Activated T-cell treated with anti-CD3 and anti-CD28 coated beads, Interleukin-2, amount 50 U/mL, for 24 hours (primary cell): ENCODE measurements at regions not wholly inside any gene's neighbourhood (a gene's known extent, or its start where the extent isn't known, plus 50 kb on each side); places are given as distances from the start of the nearest gene placed in this dataset.
"Not testable (repeated sequence)": the region's sequence is repeated elsewhere in the genome, so short reads cannot be mapped to it uniquely, and the experiment has no call there.

Experiments used
- DNase-seq: peaks from one replicate; pipeline ENCODE4 v3.0.0-alpha.2; 2020
- H3K27ac Mint-ChIP-seq: 2 replicates; pipeline ENCODE4 v1.8.0; 2020; ENCODE audit warnings: mild to moderate bottlenecking, mixed read lengths
- H3K27me3 Mint-ChIP-seq: 2 replicates; pipeline ENCODE4 v1.8.0; 2020; ENCODE audit warnings: mixed read lengths
- H3K36me3 Mint-ChIP-seq: 2 replicates; pipeline ENCODE4 v1.8.0; 2020; ENCODE audit warnings: low read depth, mixed read lengths
- H3K4me1 Mint-ChIP-seq: 2 replicates; pipeline ENCODE4 v1.8.0; 2020; ENCODE audit warnings: low read depth, mixed read lengths
- H3K4me3 Mint-ChIP-seq: 2 replicates; pipeline ENCODE4 v1.8.0; 2020; ENCODE audit warnings: mild to moderate bottlenecking, moderate library complexity, mixed read lengths
- H3K9me3 Mint-ChIP-seq: 2 replicates; pipeline ENCODE4 v1.8.0; 2020; ENCODE audit warnings: mixed read lengths

DNA sequence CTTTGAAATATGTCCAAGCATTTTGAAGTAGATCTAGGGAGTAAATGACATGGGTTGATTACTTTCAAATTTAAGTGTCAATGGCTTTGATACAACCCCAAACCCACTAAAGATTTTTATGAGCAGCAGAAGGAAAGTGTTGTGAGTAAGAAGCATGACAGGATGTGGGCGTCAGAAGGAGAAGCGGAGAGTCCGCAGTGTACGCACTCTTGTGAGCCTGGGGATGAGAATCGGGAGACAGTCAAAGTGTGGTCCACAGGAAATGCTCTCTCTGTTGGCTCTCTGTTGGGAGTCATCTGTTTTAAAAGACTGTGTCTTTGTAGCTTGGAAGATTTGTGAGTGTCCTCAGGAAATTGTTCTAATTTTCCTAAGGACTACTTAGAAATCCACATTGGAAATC is 629.8 kb upstream of the ADARB2 start:
- Mint-ChIP-seq H3K9me3 (peaks cover 7% of the 10 kb centered on the region), H3K27me3 (peaks cover 10% of the 10 kb centered on the region), H3K4me3 (no peak overlapping the region), H3K27ac (no peak overlapping the region), H3K4me1 (no peaks in the 10 kb centered on the region), H3K36me3 (no peaks in the 10 kb centered on the region)
- no peak for DNase-seq

DNA sequence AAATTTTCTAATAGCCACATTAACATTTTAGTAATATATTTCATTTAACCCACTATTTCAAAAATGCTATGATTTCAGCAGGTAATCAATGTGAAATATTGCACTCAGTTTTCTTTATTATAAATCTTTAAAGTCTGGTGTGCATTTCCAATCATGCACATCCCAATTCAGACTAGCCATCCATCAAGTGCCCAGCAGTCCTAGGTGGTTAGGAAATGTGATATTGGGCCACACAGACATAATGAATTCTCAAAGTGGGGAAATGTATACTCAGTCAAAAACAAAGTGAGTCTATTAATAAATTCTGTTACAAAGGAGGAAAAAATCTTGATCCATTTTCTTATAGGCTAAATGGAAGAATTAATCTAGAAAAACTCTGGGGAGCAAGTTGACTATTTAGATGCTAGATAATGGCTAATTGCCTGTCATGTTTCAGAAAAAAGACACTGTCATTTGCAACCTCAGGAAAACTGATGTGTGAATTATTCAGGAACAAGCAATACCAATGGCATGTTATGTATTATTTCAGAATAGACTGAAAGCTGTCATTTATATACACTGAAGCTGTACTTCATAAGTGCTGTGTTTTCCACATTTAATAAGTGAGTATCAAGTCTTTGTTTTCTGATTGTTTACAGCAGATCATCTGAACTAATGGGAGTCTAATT is 629.1 kb upstream of the ADARB2 start:
- peaks cover 7% of the 10 kb centered on the region for H3K9me3 Mint-ChIP-seq
- no peak for DNase-seq
- peaks cover 10% of the 10 kb centered on the region for H3K27me3 Mint-ChIP-seq
- no peak overlapping the region for H3K4me3 Mint-ChIP-seq
- no peak overlapping the region for H3K27ac Mint-ChIP-seq
- no peaks in the 10 kb centered on the region for H3K4me1 Mint-ChIP-seq
- H3K36me3 Mint-ChIP-seq = no peaks in the 10 kb centered on the region

DNA sequence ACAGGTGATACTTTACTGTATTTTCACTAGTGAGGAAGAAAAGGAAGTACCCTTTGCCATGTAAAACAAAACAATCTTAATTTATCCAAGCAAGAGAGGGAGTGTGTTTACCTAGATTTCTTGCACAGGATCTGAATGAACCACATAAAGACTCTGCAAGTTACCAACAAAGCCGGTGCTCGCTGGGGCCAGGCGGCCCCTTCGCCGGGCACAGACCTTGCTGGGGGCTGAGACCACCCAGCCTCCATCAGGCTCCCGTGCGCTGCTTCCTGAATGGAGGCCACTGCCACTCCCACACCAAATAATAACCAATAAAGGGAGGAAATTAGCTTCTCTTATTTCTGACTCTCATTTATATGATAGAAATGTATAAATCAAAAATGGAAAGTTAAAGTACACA is 625.0 kb upstream of the ADARB2 start:
- Mint-ChIP-seq H3K36me3 (no peaks in the 10 kb centered on the region), H3K27ac (no peak overlapping the region), H3K27me3 (no peaks in the 10 kb centered on the region), H3K4me3 (no peak overlapping the region), H3K4me1 (no peaks in the 10 kb centered on the region), H3K9me3 (no peaks in the 10 kb centered on the region)
- DNase-seq = no peak

- H3K9me3 Mint-ChIP-seq = no peaks in the 10 kb centered on the region
- H3K27ac Mint-ChIP-seq = no peak overlapping the region
- no peaks in the 10 kb centered on the region for H3K4me1 Mint-ChIP-seq
- no peak overlapping the region for H3K4me3 Mint-ChIP-seq
- H3K27me3 Mint-ChIP-seq = peaks cover 2% of the 10 kb centered on the region
- no peak for DNase-seq
- H3K36me3 Mint-ChIP-seq = no peaks in the 10 kb centered on the region
Observed at GRCh38 chr10:2358586-2358985, 621.3 kb upstream of the ADARB2 start.

- Mint-ChIP-seq H3K4me1 (no peaks in the 10 kb centered on the region), H3K4me3 (no peak overlapping the region), H3K9me3 (no peaks in the 10 kb centered on the region), H3K36me3 (no peaks in the 10 kb centered on the region), H3K27ac (no peak overlapping the region), H3K27me3 (peaks cover 2% of the 10 kb centered on the region)
- no peak for DNase-seq
Observed at GRCh38 chr10:2356670-2357069, 619.3 kb upstream of the ADARB2 start.

GRCh38 chr10:2351566-2351965 is 614.2 kb upstream of the ADARB2 start:
- DNase-seq = no peak
- Mint-ChIP-seq H3K27me3 (peaks cover 2% of the 10 kb centered on the region), H3K4me1 (no peaks in the 10 kb centered on the region), H3K9me3 (no peaks in the 10 kb centered on the region), H3K27ac (no peak overlapping the region), H3K4me3 (no peak overlapping the region), H3K36me3 (no peaks in the 10 kb centered on the region)

DNA sequence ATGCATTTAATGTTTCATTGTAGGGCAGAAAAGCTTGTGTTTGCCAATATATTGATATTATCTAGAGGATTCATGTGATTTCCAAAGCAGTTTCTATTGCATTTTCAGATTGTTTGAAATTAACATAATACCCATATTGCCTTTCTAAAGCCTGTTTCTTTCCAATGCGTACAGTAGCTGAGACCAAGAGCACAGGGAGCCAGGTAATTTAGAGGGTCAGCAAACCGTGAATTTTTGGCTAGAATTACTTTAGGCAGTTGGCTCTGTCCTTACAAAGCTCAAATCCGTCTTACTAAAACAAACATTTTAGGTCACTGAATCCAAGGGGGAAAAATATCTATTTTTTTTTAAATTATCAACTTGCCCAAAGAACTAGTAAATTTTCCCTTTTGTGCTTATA is 604.9 kb upstream of the ADARB2 start:
- Mint-ChIP-seq H3K27me3 (peaks cover 10% of the 10 kb centered on the region), H3K27ac (no peak overlapping the region), H3K36me3 (no peaks in the 10 kb centered on the region), H3K9me3 (no peaks in the 10 kb centered on the region), H3K4me3 (no peak overlapping the region), H3K4me1 (no peaks in the 10 kb centered on the region)
- no peak for DNase-seq

- Mint-ChIP-seq H3K4me3 (no peak overlapping the region), H3K27me3 (peaks cover 6% of the 10 kb centered on the region), H3K36me3 (no peaks in the 10 kb centered on the region), H3K4me1 (no peaks in the 10 kb centered on the region), H3K27ac (no peak overlapping the region), H3K9me3 (no peaks in the 10 kb centered on the region)
- DNase-seq = no peak
Observed at GRCh38 chr10:2340831-2341647, 603.7 kb upstream of the ADARB2 start.

DNA sequence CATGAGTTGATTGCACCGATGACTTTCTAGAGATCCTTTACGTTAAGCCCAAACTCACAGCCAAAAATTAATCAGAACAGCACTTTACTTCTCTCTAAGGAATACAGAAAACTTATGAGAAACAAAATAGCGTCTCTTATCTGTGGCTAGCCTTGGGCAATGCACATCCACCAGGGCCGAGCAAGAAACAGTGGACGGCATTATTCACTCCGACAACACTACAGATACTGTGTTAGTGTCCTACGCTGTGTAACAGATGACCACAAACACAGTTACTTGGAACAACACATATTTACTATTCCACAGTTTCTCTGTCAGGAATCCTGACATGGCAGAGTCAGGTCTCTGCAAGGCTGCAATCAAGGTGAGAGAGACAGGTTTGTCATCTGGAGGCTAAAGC is 598.3 kb upstream of the ADARB2 start:
- H3K27ac Mint-ChIP-seq = no peak overlapping the region
- H3K27me3 Mint-ChIP-seq = no peaks in the 10 kb centered on the region
- DNase-seq = no peak
- no peak overlapping the region for H3K4me3 Mint-ChIP-seq
- no peaks in the 10 kb centered on the region for H3K4me1 Mint-ChIP-seq
- H3K36me3 Mint-ChIP-seq = no peaks in the 10 kb centered on the region
- no peaks in the 10 kb centered on the region for H3K9me3 Mint-ChIP-seq

- Mint-ChIP-seq H3K4me1 (no peaks in the 10 kb centered on the region), H3K36me3 (no peaks in the 10 kb centered on the region)
Observed at GRCh38 chr10:2334575-2334974, 597.2 kb upstream of the ADARB2 start.

DNA sequence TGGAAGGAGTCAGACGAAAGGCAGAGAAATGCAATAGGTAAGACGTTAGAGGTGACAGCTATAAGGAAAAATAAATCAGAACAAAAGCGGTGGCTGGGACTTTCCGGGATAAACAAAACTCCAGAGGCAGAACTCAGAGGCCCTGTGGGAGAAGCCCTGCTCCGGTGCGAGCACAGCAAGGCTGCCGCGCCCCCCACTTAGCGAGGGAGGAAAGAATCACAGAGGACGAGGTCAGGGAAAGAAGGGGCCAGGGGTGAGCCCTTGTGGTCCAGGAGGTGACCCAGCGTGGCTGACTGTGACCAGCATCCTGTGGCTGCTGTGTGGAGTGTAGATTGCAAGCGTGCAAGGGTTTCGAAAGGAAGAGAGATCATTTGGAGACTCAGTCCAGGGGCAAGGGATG is 591.8 kb upstream of the ADARB2 start:
- Mint-ChIP-seq H3K27me3 (no peaks in the 10 kb centered on the region), H3K4me1 (no peaks in the 10 kb centered on the region), H3K36me3 (no peaks in the 10 kb centered on the region), H3K4me3 (no peak overlapping the region), H3K9me3 (no peaks in the 10 kb centered on the region), H3K27ac (no peak overlapping the region)
- DNase-seq = no peak

More at GRCh38 chr10:2334575-2334974, 597.2 kb upstream of the ADARB2 start:
- no peak overlapping the region for H3K27ac Mint-ChIP-seq
- no peak for DNase-seq
- no peak overlapping the region for H3K4me3 Mint-ChIP-seq
- H3K9me3 Mint-ChIP-seq = no peaks in the 10 kb centered on the region
- no peaks in the 10 kb centered on the region for H3K27me3 Mint-ChIP-seq

- H3K4me3 Mint-ChIP-seq = no peak overlapping the region
- H3K9me3 Mint-ChIP-seq = no peaks in the 10 kb centered on the region
- H3K27me3 Mint-ChIP-seq = no peaks in the 10 kb centered on the region
- DNase-seq = no peak
- H3K36me3 Mint-ChIP-seq = no peaks in the 10 kb centered on the region
- no peak overlapping the region for H3K27ac Mint-ChIP-seq
- H3K4me1 Mint-ChIP-seq = no peaks in the 10 kb centered on the region
Observed at GRCh38 chr10:2326411-2326810, 589.1 kb upstream of the ADARB2 start.

DNA sequence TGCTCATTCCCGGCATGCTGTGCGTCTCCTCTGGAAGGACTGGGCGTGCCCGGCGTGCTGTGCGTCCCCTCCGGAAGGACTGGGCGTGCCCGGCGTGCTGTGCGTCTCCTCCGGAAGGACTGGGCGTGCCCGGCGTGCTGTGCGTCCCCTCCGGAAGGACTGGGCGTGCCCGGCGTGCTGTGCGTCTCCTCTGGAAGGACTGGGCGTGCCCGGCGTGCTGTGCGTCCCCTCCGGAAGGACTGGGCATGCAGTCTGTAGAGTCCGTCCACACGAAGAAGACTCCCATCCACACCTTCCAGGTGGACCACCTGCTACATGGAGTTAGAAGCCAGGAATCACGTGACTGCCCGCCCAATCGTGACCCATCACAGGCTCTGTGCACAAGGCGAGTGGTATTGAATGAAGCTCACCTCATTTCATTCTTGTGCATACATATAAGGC is 577.7 kb upstream of the ADARB2 start:
- H3K27me3 Mint-ChIP-seq, H3K36me3 Mint-ChIP-seq, DNase-seq: not testable (repeated sequence)

DNA sequence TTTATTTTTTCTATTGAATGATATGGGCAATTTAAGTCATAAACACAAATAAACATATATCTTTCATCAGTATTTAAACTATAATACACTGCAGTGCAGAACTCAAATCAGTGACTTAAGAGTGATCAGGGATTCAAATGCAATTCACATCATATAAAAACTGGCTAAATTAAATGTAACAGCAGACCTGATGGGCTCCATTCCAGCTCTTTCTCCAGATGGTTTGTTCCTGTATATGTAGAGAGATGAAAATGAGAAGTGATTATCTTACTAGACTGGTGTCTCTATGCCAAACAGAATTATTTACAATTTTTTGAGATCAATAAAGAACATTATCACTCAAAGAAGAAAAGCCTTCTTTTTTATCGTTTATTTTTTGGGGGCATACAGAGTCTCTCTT is 568.8 kb upstream of the ADARB2 start:
- H3K9me3 Mint-ChIP-seq = no peaks in the 10 kb centered on the region
- H3K4me1 Mint-ChIP-seq = no peaks in the 10 kb centered on the region
- DNase-seq = no peak
- no peak overlapping the region for H3K27ac Mint-ChIP-seq
- no peaks in the 10 kb centered on the region for H3K36me3 Mint-ChIP-seq
- no peaks in the 10 kb centered on the region for H3K27me3 Mint-ChIP-seq
- H3K4me3 Mint-ChIP-seq = no peak overlapping the region

More for the DNA sequence above, 577.7 kb upstream of the ADARB2 start:
- not testable (repeated sequence) for H3K9me3 Mint-ChIP-seq, H3K4me3 Mint-ChIP-seq, H3K4me1 Mint-ChIP-seq, H3K27ac Mint-ChIP-seq

DNA sequence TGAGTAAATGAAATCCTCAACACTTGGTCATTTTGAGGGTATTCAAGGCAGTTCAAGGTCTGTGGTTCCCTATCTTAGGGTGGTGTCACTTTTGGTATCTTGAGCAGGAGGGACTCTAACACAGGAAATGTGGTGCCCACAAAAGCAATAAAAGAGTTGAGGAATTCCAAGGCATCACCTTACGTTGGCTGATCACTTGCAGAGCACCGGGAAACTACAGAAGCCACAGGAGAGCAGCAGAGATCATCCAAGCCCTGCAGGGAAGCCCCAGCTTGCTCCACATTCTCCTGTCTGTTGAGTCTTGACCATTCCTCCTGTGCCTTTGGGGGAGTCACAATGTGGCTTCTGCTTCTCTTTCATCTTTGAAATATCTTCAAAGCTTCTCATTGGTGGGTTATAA is 565.8 kb upstream of the ADARB2 start:
- Mint-ChIP-seq H3K4me3 (no peak overlapping the region), H3K4me1 (no peaks in the 10 kb centered on the region), H3K9me3 (no peaks in the 10 kb centered on the region), H3K27me3 (no peaks in the 10 kb centered on the region), H3K27ac (no peak overlapping the region), H3K36me3 (no peaks in the 10 kb centered on the region)
- DNase-seq = no peak
